HG03354 (cell line): ENCODE measurements at regions not wholly inside any gene's neighbourhood (a gene's known extent, or its start where the extent isn't known, plus 50 kb on each side); places are given as distances from the start of the nearest gene placed in this dataset.
"Not testable (repeated sequence)": the region's sequence is repeated elsewhere in the genome, so short reads cannot be mapped to it uniquely, and the experiment has no call there.

Experiments used
- ATAC-seq: cut with Tn5 transposase; IDR thresholded peaks from one replicate; pipeline ENCODE4 v1.9.1; 2021; ENCODE audit warnings: mild to moderate bottlenecking; ENCODE audit not compliant: unreplicated experiment, poor library complexity, severe bottlenecking

- ATAC-seq = no peak
Measured at GRCh38 chr2:67566958-67567635, 170.0 kb downstream of the ETAA1 start.

- ATAC-seq = no peak
Measured at GRCh38 chr2:67567886-67568285, 170.8 kb downstream of the ETAA1 start.

GRCh38 chr2:67570611-67571010, 173.5 kb downstream of the ETAA1 start:
- no peak for ATAC-seq

GRCh38 chr2:67571785-67572718, 174.9 kb downstream of the ETAA1 start:
- ATAC-seq = no peak

GRCh38 chr2:67572721-67573435, 175.7 kb downstream of the ETAA1 start:
- no peak for ATAC-seq

- ATAC-seq = no peak
Measured at GRCh38 chr2:67574230-67574629, 177.1 kb downstream of the ETAA1 start.

GRCh38 chr2:67576226-67576625, 179.1 kb downstream of the ETAA1 start:
- ATAC-seq = no peak

- ATAC-seq = no peak
Measured at GRCh38 chr2:67576991-67577390, 179.9 kb downstream of the ETAA1 start.

GRCh38 chr2:67579216-67579615, 182.1 kb downstream of the ETAA1 start:
- no peak for ATAC-seq

GRCh38 chr2:67579806-67580205, 182.7 kb downstream of the ETAA1 start:
- no peak for ATAC-seq

GRCh38 chr2:67581751-67582150, 184.6 kb downstream of the ETAA1 start:
- ATAC-seq = no peak

GRCh38 chr2:67583185-67583584, 186.1 kb downstream of the ETAA1 start:
- no peak for ATAC-seq

GRCh38 chr2:67585400-67585799, 188.3 kb downstream of the ETAA1 start:
- ATAC-seq = no peak

- not testable (repeated sequence) for ATAC-seq
Measured at GRCh38 chr2:67589121-67589520, 192.0 kb downstream of the ETAA1 start.

- not testable (repeated sequence) for ATAC-seq
Measured at GRCh38 chr2:67594522-67594921, 197.4 kb downstream of the ETAA1 start.

- no peak for ATAC-seq
Measured at GRCh38 chr2:67596871-67597270, 199.7 kb downstream of the ETAA1 start.

GRCh38 chr2:67599561-67599960, 202.4 kb downstream of the ETAA1 start:
- no peak for ATAC-seq

- ATAC-seq = no peak
Measured at GRCh38 chr2:67600222-67600871, 203.2 kb downstream of the ETAA1 start.

- no peak for ATAC-seq
Measured at GRCh38 chr2:67600946-67601345, 203.8 kb downstream of the ETAA1 start.

- no peak for ATAC-seq
Measured at GRCh38 chr2:67604360-67604759, 207.2 kb downstream of the ETAA1 start.
